ENCODE measurements at regions not wholly inside any gene's neighbourhood (a gene's known extent, or its start where the extent isn't known, plus 50 kb on each side); places are given as distances from the start of the nearest gene placed in this dataset.

- TF ChIP-seq CTCF (IDR thresholded peaks at IDR 0.05; ENCODE audit: extremely low read depth in 1 of 2, insufficient read depth in 1 of 2, low read depth in 1 of 2, low read length in 2 of 2) (no peak), POLR2AphosphoS5 (IDR thresholded peaks at IDR 0.05; ENCODE audit: insufficient read depth, low read depth, low read length) (no peak), EZH2 (IDR thresholded peaks at IDR 0.05; ENCODE audit: borderline replicate concordance, low read depth, low read length, severe bottlenecking) (no peak), MYC (IDR thresholded peaks at IDR 0.05; ENCODE audit: low read depth, low read length) (no peak)
- ChIA-PET CTCF (interaction anchor here (0.7 to 1.2 kb wide), 3 partner anchors 9 to 84 kb away, joined by 3 read pairs; no protein-coding TSS in a partner anchor), POLR2A (no interaction called here)
- Histone ChIP-seq H3K4me1 (ENCODE audit: control insufficient read depth, extremely low read depth, insufficient read depth, low read length) (peaks cover 2% of the 10 kb centered on the region), H4K20me1 (replicated peaks; ENCODE audit: control insufficient read depth, extremely low read depth, insufficient read depth, low read length) (no peaks in the 10 kb centered on the region), H3K9me3 (replicated peaks; ENCODE audit: control insufficient read depth, insufficient read depth, low read length) (no peaks in the 10 kb centered on the region), H3K36me3 (ENCODE audit: control insufficient read depth in 2 of 2, extremely low read depth in 1 of 2, insufficient read depth in 2 of 2, low read length in 2 of 2) (no peaks in the 10 kb centered on the region), H3K9ac (replicated peaks; ENCODE audit: extremely low read depth, insufficient read depth, low read length) (no peak overlapping the region), H3K4me3 (replicated peaks in 1 of 3; ENCODE audit: insufficient read depth in 1 of 3, low read depth in 1 of 3, low read length in 3 of 3) (no peak overlapping the region), H3K27ac (ENCODE audit: insufficient read depth, low read depth, low read length) (no peak overlapping the region), H2AFZ (ENCODE audit: low read depth, low read length) (no peak overlapping the region), H3K9me1 (replicated peaks; ENCODE audit: control insufficient read depth, extremely low read depth, insufficient read depth, low read length) (no peaks in the 10 kb centered on the region), H3K27me3 (ENCODE audit: control insufficient read depth in 2 of 2, insufficient read depth in 2 of 2, low read length in 2 of 2) (no peaks in the 10 kb centered on the region), H3K4me2 (ENCODE audit: insufficient read depth, low read length) (no peak overlapping the region), H3K79me2 (ENCODE audit: control insufficient read depth, insufficient read depth, low read length) (peaks cover 86% of the 10 kb centered on the region)
- dilution Hi-C loops (cut with MboI; ENCODE audit: extremely low pct_ligation_motif_present, low sequenced_read_pairs) (no loop called here), intact Hi-C loops (cut with micrococcal nuclease) (no loop called here)
- BruUV-seq (replicated peaks): no TSS peak
- FAIRE-seq (no peak), DNase-seq (ENCODE audit: low read depth, low spot score) (no peak)
Observed at GRCh38 chr6:138682704-138683527, 90.7 kb upstream of the CCDC28A start.

- Histone ChIP-seq H3K4me1 (ENCODE audit: control insufficient read depth, extremely low read depth, insufficient read depth, low read length) (peaks cover 10% of the 10 kb centered on the region), H3K27me3 (ENCODE audit: control insufficient read depth in 2 of 2, insufficient read depth in 2 of 2, low read length in 2 of 2) (no peaks in the 10 kb centered on the region), H3K4me3 (replicated peaks in 1 of 3; ENCODE audit: insufficient read depth in 1 of 3, low read depth in 1 of 3, low read length in 3 of 3) (no peak overlapping the region), H3K79me2 (ENCODE audit: control insufficient read depth, insufficient read depth, low read length) (peaks cover 87% of the 10 kb centered on the region), H3K9me3 (replicated peaks; ENCODE audit: control insufficient read depth, insufficient read depth, low read length) (no peaks in the 10 kb centered on the region), H3K27ac (ENCODE audit: insufficient read depth, low read depth, low read length) (no peak overlapping the region), H3K9ac (replicated peaks; ENCODE audit: extremely low read depth, insufficient read depth, low read length) (no peak overlapping the region), H3K4me2 (ENCODE audit: insufficient read depth, low read length) (no peak overlapping the region), H2AFZ (ENCODE audit: low read depth, low read length) (no peak overlapping the region), H3K36me3 (ENCODE audit: control insufficient read depth in 2 of 2, extremely low read depth in 1 of 2, insufficient read depth in 2 of 2, low read length in 2 of 2) (no peaks in the 10 kb centered on the region), H4K20me1 (replicated peaks; ENCODE audit: control insufficient read depth, extremely low read depth, insufficient read depth, low read length) (no peaks in the 10 kb centered on the region), H3K9me1 (replicated peaks; ENCODE audit: control insufficient read depth, extremely low read depth, insufficient read depth, low read length) (no peaks in the 10 kb centered on the region)
- DNase-seq (ENCODE audit: low read depth, low spot score): no peak
- dilution Hi-C loops (cut with MboI; ENCODE audit: extremely low pct_ligation_motif_present, low sequenced_read_pairs): no loop called here
- no peak for FAIRE-seq
- ChIA-PET POLR2A (no interaction called here), CTCF (no interaction called here)
- TF ChIP-seq GATA2 (IDR thresholded peaks at IDR 0.05; ENCODE audit: insufficient read depth, insufficient read length, low read depth, low read length) (no peak), POLR2A (IDR thresholded peaks at IDR 0.05; ENCODE audit: low read depth, low read length) (no peak), MAX (IDR thresholded peaks at IDR 0.05; ENCODE audit: insufficient read depth, insufficient read length) (no peak), MYC (IDR thresholded peaks at IDR 0.05; ENCODE audit: low read depth, low read length) (no peak), JUN (IDR thresholded peaks at IDR 0.05; ENCODE audit: borderline replicate concordance, insufficient read depth, insufficient read length, low read depth) (no peak), FOS (IDR thresholded peaks at IDR 0.05; ENCODE audit: borderline replicate concordance, insufficient read depth, low read length) (no peak), POLR2AphosphoS5 (IDR thresholded peaks at IDR 0.05; ENCODE audit: insufficient read depth, low read depth, low read length) (no peak), EZH2 (IDR thresholded peaks at IDR 0.05; ENCODE audit: borderline replicate concordance, low read depth, low read length, severe bottlenecking) (no peak), CTCF (IDR thresholded peaks at IDR 0.05; ENCODE audit: extremely low read depth in 1 of 2, insufficient read depth in 1 of 2, low read depth in 1 of 2, low read length in 2 of 2) (no peak)
- intact Hi-C loops (cut with micrococcal nuclease): no loop called here
- BruUV-seq (replicated peaks): no TSS peak
Observed at GRCh38 chr6:138685257-138685656, 88.3 kb upstream of the CCDC28A start.

Data from endothelial cell of umbilical vein (primary cell).